HT1080 (cell line): ENCODE measurements at regions not wholly inside any gene's neighbourhood (a gene's known extent, or its start where the extent isn't known, plus 50 kb on each side); places are given as distances from the start of the nearest gene placed in this dataset.

Experiments
- DNase-seq: peaks from one replicate; pipeline ENCODE4 v3.0.0-alpha.2; 2015; ENCODE audit warnings: low read depth

DNA sequence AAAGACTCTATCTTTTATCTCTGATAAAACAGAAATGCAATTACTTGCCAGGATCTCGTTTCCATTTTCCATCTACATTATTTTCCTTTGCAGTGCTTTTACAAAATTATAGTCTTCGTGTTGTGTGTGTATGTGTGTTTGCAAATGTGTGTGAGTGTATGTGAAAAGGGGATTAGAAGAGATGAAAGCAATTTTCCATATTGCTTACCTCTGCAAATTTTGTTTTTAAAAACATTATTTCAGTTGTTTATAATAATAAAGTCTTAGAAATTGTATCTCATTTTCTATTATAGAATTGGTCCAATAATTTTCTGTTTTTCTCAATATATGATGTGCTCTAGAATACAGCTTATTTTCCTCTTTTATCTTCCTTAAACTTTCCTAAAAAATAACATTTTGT lies 421.3 kb upstream of the ANKRD30A start:
- DNase-seq: no peak

DNA sequence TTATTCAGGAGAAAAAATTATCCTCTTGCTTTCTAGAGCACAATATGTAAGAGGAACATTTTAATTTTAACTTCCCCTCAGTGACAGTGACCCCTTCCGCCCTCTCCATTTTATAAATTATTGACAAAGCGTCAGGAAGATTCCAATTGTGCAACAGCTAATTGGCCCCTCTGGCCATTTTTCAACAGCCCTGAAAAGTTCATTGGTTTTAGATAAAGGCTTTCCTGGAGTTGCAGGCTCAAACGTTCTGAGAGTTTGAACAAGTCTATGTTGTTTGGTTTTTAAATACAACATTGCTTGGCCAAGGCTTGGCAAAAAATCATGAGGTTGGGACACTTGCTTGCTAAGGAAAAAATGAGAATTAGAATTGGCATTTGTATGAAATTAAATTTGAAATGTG lies 422.2 kb upstream of the ANKRD30A start:
- no peak for DNase-seq

DNA sequence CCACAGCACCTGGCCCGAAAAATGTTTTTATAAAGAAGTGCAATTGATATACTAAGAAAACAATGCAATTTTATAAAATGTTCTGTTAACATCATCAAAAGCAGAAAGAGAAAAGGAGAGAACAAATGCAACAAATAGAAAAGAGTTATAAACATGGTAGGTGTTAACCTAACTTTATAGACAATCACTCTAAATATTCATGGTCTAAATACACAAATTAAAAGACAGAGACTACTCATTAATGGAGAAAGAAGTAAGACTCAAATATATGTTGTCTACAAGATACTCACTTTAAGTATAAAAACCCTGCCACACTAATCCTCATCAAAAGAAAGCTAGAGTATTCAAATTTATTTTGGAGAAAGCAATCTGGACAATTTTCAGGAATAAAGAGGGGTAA lies 425.3 kb upstream of the ANKRD30A start:
- DNase-seq: no peak

DNA sequence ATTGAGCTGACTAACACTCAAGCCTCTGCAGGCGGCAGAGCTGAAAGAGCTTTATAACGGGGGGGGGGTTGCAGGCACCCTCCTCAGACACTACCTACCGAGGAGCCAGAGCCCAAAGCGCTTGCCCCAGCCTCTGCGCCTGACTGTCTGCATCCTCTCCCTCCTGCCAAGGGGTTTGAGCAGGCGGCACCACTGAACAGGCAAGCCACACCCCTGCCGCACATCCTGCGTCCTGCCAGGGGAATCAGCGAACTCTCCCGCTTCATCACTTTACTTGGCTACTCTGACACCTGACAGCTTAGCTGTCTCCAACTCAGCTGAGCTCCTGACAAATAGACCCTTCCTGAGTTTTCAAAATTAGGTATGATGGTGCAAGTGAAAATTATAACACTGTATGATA lies 432.6 kb upstream of the ANKRD30A start:
- no peak for DNase-seq

DNA sequence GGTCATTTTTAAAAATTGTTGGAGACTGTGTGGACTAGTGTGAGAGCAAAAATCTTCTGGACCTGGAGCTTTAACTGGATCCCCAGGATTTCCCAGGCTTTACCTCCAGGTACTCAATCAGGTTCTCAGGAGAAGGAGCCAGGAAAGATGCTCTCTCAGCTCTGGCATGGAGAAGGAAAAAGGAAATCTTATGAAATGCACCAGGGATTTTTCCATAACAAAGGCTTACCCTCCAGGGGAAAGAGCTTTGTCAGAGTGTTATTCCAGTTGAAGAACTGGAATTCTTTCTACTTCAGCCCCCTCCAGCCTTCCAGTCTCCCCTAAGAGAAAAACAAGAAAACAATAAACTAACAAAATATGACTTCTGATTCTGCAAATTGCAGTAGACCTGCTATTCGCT lies 436.7 kb upstream of the ANKRD30A start:
- DNase-seq: no peak

DNA sequence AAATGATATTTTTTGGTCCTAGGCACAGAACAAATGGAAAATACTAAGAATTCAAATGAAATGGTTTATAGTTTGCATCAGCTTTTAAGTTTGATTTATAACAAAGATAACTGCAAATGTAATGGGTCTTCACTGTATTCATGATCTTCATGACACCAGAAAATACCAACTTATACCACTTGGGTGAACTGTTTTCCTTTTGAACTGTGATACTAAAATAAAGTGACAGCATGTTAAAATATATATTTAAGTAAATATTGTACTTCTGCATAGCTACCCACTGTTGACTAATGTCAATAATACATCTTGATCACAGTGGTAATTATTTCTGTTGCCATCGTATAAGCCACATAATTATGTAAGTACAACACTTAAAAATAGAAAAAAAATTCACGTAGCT lies 442.0 kb upstream of the ANKRD30A start:
- no peak for DNase-seq

DNA sequence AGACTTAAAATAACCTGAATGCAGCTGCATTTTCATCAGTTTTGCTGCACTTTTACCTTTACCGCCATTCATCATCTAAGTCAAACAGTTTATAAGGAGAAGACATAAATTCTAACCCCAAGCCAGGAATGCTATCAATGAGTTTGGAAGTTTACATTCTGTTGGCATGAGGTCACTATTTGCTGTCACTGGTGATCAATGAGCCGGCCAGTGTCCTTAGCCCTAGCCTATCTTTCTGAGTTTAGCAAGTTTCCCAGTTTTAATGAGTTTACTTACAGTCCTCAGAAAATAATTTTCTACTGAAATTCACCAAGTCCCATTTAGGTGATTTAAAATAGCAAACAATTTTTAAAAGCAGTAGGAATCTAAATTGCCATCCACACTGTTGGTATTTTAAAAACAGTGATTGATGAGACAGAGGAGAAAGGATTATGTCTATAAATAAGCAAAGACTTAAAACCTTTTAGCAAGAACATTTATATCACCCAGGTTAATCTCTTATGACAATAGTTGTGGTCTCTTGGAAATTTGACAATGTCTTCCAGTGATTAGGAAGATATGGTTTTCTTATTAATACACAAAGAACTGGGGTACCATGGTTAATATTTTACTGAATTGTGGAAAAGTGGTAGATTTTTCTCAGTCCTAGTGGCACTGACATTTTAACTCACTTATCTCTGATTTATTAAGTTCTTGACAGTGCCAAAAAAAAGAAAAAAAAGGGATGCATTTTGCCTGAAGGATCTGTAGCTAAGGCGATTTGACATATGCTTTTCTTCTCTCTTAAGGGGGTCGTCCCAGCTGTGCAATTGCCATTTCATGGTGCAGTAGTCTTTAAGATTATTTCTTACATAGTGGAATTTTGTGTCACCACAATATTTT lies 443.4 kb upstream of the ANKRD30A start:
- no peak for DNase-seq

DNA sequence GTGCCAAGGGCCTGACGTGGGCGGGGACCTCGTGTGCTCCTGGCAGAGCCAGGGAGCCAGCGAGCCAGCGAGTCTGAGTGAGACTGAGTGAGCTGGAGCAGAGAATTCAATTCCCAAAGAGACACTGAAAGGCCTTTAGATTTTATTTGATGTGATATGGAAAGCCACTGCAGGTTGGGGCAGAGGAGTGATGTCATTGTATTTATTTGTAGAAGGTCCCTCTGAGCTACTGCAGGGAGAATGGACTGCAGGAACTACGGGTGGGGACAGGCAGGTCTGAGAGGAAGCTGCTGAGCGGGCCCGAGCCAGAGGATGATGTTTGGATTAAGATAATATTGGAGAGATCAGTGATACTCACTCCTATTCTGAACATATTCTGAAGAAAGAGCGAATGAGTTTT lies 445.8 kb upstream of the ANKRD30A start:
- no peak for DNase-seq

DNA sequence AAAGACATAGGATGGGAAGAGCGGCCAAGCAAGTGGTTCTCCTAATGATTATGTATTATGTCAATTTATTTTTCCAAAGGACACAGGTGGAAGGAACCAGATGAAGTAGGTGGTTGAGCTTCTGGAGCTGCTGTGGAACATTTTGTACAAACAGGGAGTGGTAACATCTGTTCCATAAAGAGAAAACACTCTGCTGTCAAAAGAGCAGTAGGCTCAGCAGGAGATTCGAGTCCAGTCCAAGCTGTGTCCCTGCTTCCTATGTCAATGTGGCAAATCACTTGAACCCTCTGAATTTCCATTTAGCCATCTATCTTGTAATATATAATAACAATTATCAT lies 448.0 kb upstream of the ANKRD30A start:
- DNase-seq: no peak

DNA sequence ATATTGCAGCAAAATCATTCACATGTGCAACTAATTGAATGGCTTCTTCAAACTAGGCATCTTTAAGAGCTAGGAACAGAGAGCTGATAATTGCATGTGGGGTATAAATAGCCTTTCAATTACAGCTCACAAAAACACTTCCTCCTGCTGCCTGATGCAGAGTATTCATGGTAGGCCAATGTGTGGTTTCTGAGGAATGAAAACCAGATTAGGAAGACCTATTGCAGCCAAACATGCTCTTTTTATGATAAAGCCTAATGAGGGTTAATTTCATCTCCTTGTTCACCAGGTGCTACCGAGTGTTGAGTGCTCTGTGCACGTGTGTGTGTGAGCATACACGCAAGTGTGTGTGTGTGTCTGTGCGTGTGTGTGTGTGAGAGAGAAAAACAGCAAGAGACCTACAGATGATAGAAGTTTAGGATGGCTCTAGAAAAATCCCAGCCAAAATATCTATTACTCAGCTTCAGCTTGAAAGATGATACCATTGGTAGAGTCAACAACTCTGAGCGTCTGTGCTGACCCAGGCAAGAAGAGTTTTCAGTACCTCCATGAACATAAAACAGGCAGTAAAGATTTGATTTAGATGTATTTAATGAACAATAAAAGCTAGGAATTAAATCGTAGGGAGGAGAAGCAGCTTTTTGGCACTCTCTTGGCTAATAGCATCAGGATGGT lies 448.5 kb upstream of the ANKRD30A start:
- no peak for DNase-seq

DNA sequence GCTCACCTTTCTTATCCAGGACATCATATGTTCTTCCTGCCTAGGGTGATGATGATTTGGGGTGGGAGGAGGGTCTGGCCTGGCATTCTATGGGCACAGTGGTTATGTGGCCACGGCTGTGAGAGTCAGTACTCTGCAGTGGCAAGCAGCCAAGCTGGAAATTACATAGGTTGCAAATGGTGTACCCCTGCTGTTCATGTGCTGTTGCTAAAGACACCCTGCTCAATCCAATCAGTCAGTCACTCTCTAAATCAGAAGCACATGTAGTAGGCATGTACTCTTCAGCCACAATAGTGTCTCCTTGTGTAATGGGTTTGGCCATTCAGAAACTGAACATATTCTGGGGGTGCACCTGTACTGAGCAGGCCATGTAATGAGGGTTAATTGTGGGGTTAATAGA lies 449.1 kb upstream of the ANKRD30A start:
- no peak for DNase-seq

DNA sequence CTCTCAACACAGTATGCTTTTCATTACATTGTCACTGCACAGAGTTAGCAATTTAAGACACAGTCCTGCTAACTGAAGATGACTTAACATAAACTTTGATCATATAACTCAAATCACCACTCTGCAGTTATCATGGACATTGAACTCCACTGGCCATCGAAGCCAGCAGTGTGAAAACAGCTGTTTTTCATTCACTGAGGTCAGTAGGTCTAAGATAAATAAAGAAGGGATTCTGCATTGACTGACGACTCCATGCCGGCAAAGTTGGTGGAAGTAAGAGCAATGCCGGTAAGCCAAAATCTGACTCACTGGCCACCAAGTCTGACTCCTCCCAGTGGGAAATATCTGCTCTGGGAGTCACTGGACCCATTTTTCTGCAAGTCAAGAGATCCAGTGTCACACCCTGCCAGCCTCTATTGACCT lies 449.9 kb upstream of the ANKRD30A start:
- DNase-seq: peak; percentile 81

DNA sequence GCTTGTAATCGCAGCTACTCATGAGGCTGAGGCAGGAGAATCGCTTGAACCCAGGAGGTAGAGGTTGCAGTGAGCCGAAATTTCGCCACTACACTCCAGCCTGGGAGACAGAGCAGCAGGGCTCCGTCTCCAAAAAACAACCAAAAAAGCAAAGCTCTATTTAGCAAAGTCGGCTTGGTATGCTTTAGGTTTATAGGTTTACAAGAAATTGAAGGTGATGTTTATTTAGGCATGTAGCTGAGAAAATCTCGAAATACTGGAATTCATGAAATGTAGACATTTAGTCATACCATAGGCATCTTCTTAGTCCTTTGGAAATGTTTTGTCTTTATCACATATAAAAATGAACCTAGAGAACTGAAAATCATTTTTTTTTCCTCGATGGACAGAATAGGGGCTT lies 453.8 kb upstream of the ANKRD30A start:
- DNase-seq: no peak

DNA sequence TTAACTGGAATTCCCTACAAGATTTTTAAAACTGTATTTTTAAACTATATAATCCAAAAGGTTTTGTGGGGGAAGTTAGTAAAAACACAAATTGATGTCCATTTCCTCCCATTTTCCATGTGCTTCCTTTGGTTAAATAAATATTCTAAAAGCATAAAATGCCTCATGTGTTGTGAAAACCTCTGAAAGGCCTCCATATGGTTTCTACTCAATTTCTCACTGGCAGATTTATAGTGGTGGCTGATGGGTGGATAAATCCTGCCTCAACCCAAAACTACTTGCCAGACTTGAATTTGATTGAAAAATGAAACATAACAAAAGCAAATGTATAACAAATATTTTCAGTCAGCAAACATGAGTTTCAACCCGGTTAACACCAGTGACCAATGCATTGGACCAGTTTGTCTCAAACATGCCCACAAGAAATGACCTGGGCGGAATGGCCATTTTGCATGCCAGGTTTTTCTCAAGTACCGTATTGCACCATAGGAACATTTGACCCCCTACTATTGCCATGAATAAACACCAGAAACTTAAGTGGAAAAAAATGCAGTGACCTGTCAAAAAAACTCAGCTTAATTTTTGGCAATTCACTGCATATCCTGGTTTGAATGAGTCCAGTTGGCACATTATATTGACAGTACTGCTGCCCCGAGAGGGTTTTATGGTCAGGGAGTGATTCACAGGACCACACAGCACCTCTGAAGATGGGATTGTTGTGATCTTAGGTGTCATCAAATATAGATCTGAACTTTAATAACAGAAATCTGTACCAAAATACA lies 454.6 kb upstream of the ANKRD30A start:
- no peak for DNase-seq

DNA sequence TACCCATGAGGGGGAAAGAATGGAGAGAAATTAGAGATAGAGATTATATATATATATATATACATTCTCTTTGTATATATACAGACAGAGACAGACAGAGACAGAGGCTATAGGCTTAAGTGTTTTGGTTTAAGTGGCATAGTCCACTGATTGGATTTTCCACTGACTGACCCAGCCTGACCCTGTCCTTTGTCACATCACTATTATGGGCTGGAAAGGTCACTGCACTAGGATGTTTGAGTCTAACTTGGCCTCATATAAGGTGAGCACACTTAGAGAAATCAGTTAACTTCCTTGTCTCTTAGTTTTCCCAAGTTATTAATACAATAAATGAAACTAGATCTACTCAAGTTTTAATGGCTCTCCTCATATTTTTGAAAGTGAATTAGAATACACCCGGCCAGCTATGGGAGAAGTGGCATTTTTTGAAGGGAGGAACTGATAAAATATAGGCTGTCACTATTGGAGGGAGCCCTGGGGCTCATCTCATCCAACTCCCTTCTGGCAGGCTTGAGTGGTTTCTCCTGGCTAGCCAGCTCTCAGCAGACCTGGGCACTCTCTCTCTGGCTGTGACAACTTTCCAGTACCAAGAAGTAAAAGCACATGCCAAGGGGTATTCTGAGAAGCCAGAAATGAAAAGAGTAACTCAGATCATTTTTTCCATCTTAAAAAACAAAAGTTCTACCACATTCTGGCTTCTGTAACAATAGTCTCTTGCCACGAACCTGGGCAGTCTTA lies 455.6 kb upstream of the ANKRD30A start:
- DNase-seq: no peak

DNA sequence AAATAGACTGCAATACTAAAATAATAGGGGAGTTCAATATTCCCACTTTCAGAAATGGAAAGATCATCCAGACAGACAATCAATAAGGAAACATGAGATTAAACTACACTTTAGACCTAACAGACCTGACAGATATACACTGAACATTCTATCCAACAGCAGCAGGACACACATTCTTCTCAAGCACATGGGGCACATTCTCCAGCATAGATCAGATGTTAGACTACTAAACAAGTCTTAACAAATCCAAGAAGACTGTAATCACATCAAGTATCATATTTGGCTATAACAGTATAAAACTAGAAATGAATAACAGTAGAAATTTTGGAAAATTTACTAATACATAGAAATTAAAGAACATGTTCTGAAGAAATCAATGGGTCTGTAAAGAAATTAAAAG lies 458.9 kb upstream of the ANKRD30A start:
- DNase-seq: no peak

DNA sequence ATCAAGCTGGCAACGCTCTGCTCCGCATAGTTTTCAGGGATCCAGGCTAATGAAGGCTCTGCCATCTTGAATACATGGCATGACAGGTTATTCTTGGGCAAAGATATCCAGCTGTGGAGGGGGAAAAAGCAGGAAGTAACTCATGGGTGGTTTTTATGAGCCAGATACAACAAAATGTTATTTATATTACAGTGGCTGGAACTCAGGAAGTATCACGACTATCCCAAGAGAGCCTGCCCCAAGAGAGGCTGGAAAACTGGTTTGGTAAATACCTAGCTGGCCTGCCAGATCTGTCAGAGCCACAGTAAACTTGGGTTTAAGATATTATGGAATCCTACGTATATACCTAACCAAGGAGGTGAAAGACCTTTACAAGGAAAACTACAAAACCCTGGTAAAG lies 462.8 kb upstream of the ANKRD30A start:
- no peak for DNase-seq

DNA sequence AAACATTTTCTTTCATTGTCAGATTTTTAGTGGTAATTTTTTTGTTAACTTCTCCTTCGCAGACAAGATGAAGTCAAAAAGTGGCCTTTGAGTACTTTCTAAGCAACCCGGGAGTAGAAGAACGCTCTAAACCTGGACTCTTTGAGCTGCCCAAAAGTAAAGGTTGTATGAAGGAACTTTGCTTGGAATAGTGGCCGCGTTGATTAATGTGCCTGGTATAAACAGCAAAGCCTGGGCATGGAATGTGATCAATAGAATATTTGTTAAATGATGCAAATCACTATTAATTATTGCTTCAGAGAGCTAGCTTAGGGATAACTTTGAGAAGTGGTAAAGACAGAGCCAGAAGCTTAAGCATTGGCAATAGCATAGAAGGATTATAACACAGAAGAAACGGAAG lies 475.1 kb upstream of the ANKRD30A start:
- no peak for DNase-seq

DNA sequence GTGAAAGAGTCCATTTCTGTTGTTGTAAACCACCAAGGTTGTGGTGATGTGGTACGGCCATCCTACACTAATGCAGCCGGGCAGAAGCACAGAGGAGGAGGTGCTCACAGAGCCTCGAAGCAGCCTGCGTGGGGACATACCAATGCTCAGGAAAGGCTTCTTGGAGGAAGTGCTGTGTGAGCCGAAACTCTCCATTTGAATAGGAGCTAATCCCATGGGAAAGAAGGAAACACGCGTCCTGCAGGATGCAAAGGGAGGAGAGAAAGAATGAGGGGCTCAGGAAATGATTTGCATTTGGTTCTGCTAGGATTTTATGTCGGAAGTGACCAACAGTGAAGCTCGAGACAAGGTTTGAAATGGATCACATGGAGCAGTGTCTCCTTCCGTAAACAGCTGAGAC lies 477.9 kb upstream of the ANKRD30A start:
- no peak for DNase-seq

DNA sequence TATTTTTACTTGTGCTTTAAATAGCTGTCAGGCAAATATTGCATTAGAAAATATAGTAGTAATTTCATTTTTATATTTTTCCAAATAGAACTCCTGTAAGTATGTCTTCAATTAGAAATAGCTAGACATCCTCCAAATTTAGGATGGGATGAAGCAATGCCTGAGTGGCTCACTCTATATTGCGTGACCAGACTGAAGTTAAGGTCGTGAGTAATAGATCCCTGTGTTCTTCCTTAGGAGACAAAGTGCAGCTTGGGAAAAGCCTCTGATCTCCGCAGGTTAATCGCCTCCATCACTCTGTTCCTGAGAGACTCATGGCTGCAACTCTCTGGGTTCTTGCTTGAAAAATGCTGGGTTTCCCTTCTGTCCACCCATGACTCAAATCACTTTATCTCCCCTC lies 484.8 kb upstream of the ANKRD30A start:
- DNase-seq: no peak

DNA sequence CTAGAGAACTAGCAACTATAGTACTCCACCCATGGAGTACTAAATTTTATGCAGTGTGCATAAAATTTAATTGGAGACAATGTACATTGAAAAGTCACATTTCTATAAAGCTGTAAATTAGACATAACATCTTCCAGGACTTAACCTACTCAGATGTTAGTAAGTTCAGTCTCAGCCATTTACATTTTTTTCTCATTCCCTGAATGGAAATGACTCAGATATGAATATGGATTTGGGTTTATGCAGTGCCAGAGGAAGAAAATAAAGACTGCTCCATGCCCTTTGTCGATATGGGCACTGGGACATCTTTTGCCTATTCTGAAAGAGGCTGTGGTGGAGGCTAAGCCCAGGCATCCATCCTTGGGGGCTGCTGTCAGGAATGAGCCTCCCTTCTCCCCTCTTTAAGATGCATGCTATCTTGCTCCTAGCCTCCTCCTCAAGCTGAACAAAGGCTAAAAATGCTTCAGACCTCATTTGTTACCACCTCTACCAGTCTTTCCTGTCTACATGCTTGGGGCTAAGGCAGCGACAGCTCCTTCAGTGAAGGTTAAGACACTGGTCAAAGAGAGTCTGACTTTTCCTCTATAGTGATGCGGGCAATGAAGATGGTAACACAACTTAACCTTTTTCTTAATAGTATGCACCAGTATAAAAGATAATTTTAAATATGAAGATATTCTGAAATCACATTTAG lies 486.8 kb upstream of the ANKRD30A start:
- DNase-seq: no peak
